ENCODE measurements at regions not wholly inside any gene's neighbourhood (a gene's known extent, or its start where the extent isn't known, plus 50 kb on each side); places are given as distances from the start of the nearest gene placed in this dataset.
"Not testable (repeated sequence)": the region's sequence is repeated elsewhere in the genome, so short reads cannot be mapped to it uniquely, and the experiment has no call there.

DNA sequence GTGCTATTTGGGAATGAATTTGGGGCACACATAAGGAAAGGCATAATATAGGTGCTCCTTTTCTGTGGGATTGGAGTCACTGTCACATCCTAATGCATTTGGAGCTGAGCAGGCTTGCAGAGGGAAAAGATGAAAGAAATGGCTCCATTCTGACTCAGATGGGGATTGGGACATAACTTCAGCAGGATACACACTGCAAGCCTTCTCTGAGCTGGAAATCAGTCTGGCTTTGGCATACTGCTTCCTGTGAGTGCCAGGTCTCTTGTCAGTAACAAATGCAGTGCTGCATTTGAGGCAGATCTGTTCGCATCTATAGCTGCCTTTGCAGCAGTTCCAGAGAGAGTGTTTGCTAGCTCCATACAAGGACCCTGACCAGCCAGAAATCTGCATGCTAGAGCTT is 98.7 kb downstream of the SRGAP2 start:
- H3K36me3 Mint-ChIP-seq; CTCF ChIA-PET; H3K4me1 Mint-ChIP-seq; H3K27ac Mint-ChIP-seq; H3K9me3 ChIP-seq (ENCODE audit: low read length); H3K36me3 ChIP-seq (ENCODE audit: insufficient read depth, low read length); H3K27me3 ChIP-seq (ENCODE audit: insufficient read depth, low read length, poor library complexity, severe bottlenecking); H3K27ac ChIP-seq (ENCODE audit: low read depth, low read length); H3K4me1 ChIP-seq (ENCODE audit: insufficient read depth, low read length); H3K4me3 Mint-ChIP-seq; POLR2A ChIA-PET; DNase-seq; H3K4me3 ChIP-seq (ENCODE audit: low read length); H3K9me3 Mint-ChIP-seq; H3K27me3 Mint-ChIP-seq: not testable (repeated sequence)

DNA sequence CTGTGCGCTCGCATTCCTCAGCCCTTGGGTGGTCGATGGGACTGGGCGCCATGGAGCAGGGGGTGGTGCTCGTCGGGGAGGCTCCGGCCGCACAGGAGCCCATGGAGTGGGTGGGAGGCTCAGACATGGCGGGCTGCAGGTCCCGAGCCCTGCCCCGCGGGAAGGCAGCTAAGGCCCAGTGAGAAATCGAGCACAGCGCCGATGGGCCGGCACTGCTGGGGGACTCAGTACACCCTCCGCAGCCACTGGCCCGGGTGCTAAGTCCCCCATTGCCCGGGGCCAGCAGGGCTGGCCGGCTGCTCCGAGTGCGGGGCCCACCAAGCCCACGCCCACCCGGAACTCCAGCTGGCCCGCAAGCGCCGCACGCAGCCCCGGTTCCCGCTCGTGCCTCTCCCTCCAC is 104.1 kb downstream of the SRGAP2 start:
- H3K27me3 ChIP-seq (ENCODE audit: insufficient read depth, low read length, poor library complexity, severe bottlenecking); H3K9me3 Mint-ChIP-seq; H3K4me3 ChIP-seq (ENCODE audit: low read length); H3K27me3 Mint-ChIP-seq; H3K4me1 Mint-ChIP-seq; H3K4me1 ChIP-seq (ENCODE audit: insufficient read depth, low read length); H3K27ac ChIP-seq (ENCODE audit: low read depth, low read length); H3K36me3 ChIP-seq (ENCODE audit: insufficient read depth, low read length); H3K36me3 Mint-ChIP-seq; POLR2A ChIA-PET; H3K4me3 Mint-ChIP-seq; CTCF ChIA-PET; H3K9me3 ChIP-seq (ENCODE audit: low read length); DNase-seq; H3K27ac Mint-ChIP-seq: not testable (repeated sequence)

DNA sequence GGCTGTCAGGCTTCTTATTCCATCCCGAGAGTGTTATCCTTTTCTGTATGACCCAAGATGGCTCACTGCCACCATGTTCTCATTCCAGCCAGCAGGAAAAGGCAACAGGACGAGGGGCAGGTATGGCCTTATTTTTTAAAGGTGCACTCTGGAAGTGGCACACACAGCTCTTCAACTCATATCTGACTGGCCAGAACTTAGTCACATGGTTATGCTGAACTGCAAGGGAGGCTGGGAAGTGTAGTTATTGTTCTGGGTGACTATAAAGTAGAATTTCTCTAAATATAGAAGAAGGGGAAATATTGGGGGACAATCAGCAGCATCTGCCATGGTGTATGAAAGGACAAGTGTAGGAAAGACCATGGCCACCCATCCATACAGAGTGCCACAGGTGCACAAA is 107.6 kb downstream of the SRGAP2 start:
- CTCF ChIA-PET, H3K36me3 Mint-ChIP-seq, POLR2A ChIA-PET: not testable (repeated sequence)

DNA sequence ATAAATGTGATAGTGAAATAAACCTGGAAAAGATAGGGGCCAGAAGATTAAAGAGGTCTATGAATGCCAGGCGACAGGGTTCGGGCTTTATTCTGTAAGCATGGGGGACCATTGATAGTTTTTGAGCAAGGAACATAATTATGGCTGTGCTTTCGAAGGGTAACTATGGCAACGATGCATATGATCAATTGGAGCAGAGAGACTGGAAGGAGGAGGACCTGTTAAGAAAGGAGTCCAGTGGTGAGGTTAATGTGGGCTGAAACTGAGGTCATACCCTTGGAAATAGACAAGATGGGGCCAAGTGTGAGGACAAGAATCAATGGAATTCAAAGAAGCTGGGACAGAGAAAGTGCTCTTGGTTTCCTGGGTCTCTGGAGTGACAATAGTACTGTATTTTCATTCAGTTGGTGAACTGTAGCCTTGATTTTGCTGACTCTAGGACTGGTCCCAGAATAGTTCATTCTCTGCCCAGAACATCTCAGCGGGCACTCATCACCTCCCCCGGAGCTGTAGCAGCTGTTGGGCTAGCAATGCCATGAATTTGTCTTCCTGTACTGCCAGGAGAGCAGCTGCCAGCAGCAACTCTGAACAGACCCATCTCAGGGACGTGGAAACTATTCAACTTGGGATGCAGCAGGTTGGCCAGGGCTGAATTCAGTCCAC is 108.4 kb downstream of the SRGAP2 start:
- H3K27ac ChIP-seq (ENCODE audit: low read depth, low read length): not testable (repeated sequence)

More for the DNA sequence above, 107.6 kb downstream of the SRGAP2 start:
- not testable (repeated sequence) for H3K27me3 Mint-ChIP-seq; H3K4me3 Mint-ChIP-seq; DNase-seq; H3K4me3 ChIP-seq (ENCODE audit: low read length); H3K27me3 ChIP-seq (ENCODE audit: insufficient read depth, low read length, poor library complexity, severe bottlenecking); H3K27ac Mint-ChIP-seq; H3K9me3 ChIP-seq (ENCODE audit: low read length); H3K36me3 ChIP-seq (ENCODE audit: insufficient read depth, low read length); H3K4me1 Mint-ChIP-seq; H3K27ac ChIP-seq (ENCODE audit: low read depth, low read length); H3K9me3 Mint-ChIP-seq; H3K4me1 ChIP-seq (ENCODE audit: insufficient read depth, low read length)

DNA sequence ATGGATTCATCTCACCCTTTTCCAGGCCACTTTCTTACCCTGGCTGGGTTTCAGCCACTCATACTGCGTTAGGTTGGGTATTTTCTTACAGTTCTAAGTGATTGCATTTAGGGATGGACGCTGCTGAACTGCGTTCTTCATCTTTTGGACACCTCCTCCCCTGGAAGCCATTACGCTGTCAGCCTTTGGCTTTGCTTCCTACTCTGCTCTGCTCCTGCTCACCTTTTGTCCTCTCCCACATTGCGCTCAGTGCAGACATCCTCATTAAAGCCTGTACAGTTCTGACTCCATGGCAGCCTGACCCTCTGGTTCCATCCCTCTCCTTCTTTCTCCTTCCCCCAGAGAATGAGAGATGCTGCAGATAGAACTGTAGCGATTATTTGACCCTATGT is 108.9 kb downstream of the SRGAP2 start:
- H3K27ac Mint-ChIP-seq; H3K27me3 ChIP-seq (ENCODE audit: insufficient read depth, low read length, poor library complexity, severe bottlenecking); CTCF ChIA-PET; H3K36me3 ChIP-seq (ENCODE audit: insufficient read depth, low read length); H3K4me3 Mint-ChIP-seq; H3K4me1 Mint-ChIP-seq; H3K27ac ChIP-seq (ENCODE audit: low read depth, low read length); H3K27me3 Mint-ChIP-seq; H3K9me3 ChIP-seq (ENCODE audit: low read length); POLR2A ChIA-PET; H3K9me3 Mint-ChIP-seq; H3K4me3 ChIP-seq (ENCODE audit: low read length); H3K36me3 Mint-ChIP-seq; H3K4me1 ChIP-seq (ENCODE audit: insufficient read depth, low read length); DNase-seq: not testable (repeated sequence)

More for the DNA sequence above, 108.4 kb downstream of the SRGAP2 start:
- H3K27ac Mint-ChIP-seq; H3K9me3 Mint-ChIP-seq; H3K4me3 ChIP-seq (ENCODE audit: low read length); H3K27me3 Mint-ChIP-seq; H3K4me1 ChIP-seq (ENCODE audit: insufficient read depth, low read length); H3K36me3 Mint-ChIP-seq; H3K9me3 ChIP-seq (ENCODE audit: low read length); H3K27me3 ChIP-seq (ENCODE audit: insufficient read depth, low read length, poor library complexity, severe bottlenecking); DNase-seq; POLR2A ChIA-PET; H3K4me1 Mint-ChIP-seq; H3K4me3 Mint-ChIP-seq; CTCF ChIA-PET; H3K36me3 ChIP-seq (ENCODE audit: insufficient read depth, low read length): not testable (repeated sequence)

DNA sequence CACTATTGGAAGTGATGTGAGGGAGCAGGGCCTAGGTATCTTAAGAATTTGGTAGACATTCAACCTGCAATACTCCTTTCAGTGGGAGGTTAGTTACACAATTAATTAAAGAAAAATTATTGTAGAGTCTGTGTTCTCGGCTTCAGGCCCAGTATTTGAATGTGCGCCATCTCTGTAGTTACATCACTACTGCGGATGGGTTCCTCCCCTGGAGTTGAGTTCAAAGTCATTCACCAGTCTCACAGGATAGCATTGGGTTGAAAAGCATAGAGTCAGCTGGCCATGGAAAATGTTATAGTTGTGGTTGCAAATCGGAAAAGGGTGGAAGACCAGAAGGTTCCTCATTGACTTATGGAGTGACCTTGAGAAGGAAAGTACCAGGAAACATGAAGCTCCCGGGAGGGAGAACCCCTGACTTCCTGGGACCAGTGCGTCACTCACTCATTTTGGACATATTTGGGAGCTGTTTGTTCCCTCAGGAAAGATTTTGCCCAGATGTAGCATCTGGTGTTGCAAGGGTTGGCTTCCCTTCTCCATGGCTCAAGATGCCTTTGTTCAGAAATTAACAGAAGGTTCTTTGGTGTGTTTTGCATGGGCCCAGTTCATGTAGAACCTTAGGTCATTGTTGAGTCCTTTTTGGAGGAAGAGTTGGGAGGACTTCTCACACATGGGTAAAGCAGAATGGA is 111.8 kb downstream of the SRGAP2 start:
- H3K27ac ChIP-seq (ENCODE audit: low read depth, low read length); DNase-seq; POLR2A ChIA-PET; H3K4me1 Mint-ChIP-seq; H3K27me3 Mint-ChIP-seq; H3K4me3 Mint-ChIP-seq; H3K9me3 ChIP-seq (ENCODE audit: low read length); H3K36me3 ChIP-seq (ENCODE audit: insufficient read depth, low read length); H3K4me3 ChIP-seq (ENCODE audit: low read length); H3K36me3 Mint-ChIP-seq; H3K4me1 ChIP-seq (ENCODE audit: insufficient read depth, low read length); CTCF ChIA-PET; H3K27me3 ChIP-seq (ENCODE audit: insufficient read depth, low read length, poor library complexity, severe bottlenecking); H3K27ac Mint-ChIP-seq; H3K9me3 Mint-ChIP-seq: not testable (repeated sequence)

DNA sequence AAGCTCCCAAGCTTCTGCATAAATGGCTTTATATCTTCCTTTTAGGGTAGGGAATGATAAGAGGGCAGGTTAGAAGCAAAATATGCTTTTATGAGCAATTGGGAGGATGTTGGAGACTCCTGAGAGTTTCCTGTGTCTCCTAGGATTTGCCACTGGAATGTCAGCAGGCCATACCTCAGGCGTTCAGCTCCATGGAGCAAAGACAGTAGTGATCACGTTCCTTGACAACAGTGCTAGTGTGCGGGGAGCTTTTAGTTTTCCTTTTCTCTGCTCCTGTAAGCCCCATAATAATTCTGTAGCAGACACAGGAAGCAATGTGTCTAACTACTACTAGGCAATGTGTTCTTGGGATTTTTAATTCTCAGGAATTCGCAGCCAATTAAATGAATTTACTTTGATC is 113.6 kb downstream of the SRGAP2 start:
- H3K27me3 Mint-ChIP-seq; CTCF ChIA-PET; POLR2A ChIA-PET; H3K4me3 ChIP-seq (ENCODE audit: low read length); H3K4me1 Mint-ChIP-seq; H3K27me3 ChIP-seq (ENCODE audit: insufficient read depth, low read length, poor library complexity, severe bottlenecking); H3K4me3 Mint-ChIP-seq; H3K36me3 Mint-ChIP-seq; H3K9me3 ChIP-seq (ENCODE audit: low read length); H3K9me3 Mint-ChIP-seq; DNase-seq; H3K27ac ChIP-seq (ENCODE audit: low read depth, low read length); H3K4me1 ChIP-seq (ENCODE audit: insufficient read depth, low read length); H3K36me3 ChIP-seq (ENCODE audit: insufficient read depth, low read length); H3K27ac Mint-ChIP-seq: not testable (repeated sequence)

DNA sequence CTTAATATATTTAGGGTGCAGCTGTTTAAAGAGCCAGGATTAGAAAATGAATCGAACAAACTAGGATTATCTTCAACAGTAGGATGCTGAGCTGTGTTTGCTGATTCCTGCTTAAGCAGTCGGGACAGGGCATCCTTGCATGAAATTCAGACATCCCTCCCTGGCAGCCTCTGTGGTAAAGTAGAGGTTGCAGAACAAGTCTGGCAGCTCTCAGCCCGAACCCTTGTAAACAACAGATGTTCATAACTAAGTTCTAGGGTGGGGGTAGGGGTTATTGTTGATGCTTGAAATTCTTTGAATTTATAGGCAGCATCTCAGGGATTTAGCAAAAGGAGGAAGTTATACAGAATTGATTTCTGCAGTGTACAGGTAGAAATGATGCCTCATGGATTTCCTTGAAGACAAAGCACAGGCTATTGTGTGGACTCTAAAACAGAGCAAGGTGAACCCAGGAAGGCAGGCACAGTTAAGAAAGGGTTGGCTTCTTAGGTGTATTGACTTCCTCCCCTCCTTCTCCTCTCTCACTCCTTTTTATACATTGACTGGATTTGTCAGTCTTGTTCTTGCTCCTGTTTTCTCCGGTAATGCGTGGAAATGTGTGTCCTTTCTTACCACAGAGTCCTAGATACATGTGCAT is 114.7 kb downstream of the SRGAP2 start:
- H3K4me1 ChIP-seq (ENCODE audit: insufficient read depth, low read length); CTCF ChIA-PET; H3K4me3 ChIP-seq (ENCODE audit: low read length); H3K27ac Mint-ChIP-seq; H3K36me3 ChIP-seq (ENCODE audit: insufficient read depth, low read length); POLR2A ChIA-PET; H3K27me3 Mint-ChIP-seq; H3K4me1 Mint-ChIP-seq; H3K36me3 Mint-ChIP-seq; H3K9me3 ChIP-seq (ENCODE audit: low read length); H3K27me3 ChIP-seq (ENCODE audit: insufficient read depth, low read length, poor library complexity, severe bottlenecking); DNase-seq; H3K4me3 Mint-ChIP-seq; H3K27ac ChIP-seq (ENCODE audit: low read depth, low read length); H3K9me3 Mint-ChIP-seq: not testable (repeated sequence)
